ENCODE measurements at regions not wholly inside any gene's neighbourhood (a gene's known extent, or its start where the extent isn't known, plus 50 kb on each side); places are given as distances from the start of the nearest gene placed in this dataset.

GRCh38 chr18:24797981-24798380, 337.5 kb downstream of the HRH4 start:
- no peak for DNase-seq

GRCh38 chr18:24799176-24799575, 338.7 kb downstream of the HRH4 start:
- DNase-seq = no peak

GRCh38 chr18:24799720-24800119, 339.3 kb downstream of the HRH4 start:
- no peak for DNase-seq

- no peak for DNase-seq
These were observed 340.6 kb downstream of the HRH4 start for GRCh38 chr18:24801001-24801400.

GRCh38 chr18:24802456-24802855, 342.0 kb downstream of the HRH4 start:
- DNase-seq = no peak

- no peak for DNase-seq
These were observed 344.7 kb downstream of the HRH4 start for GRCh38 chr18:24805156-24805555.

GRCh38 chr18:24809173-24809950, 348.9 kb downstream of the HRH4 start:
- no peak for DNase-seq

GRCh38 chr18:24810561-24811305, 350.3 kb downstream of the HRH4 start:
- DNase-seq = no peak

GRCh38 chr18:24811950-24812681, 351.7 kb downstream of the HRH4 start:
- no peak for DNase-seq

GRCh38 chr18:24814521-24814920, 354.1 kb downstream of the HRH4 start:
- no peak for DNase-seq

- DNase-seq = no peak
These were observed 356.7 kb downstream of the HRH4 start for GRCh38 chr18:24817150-24817549.

- DNase-seq = no peak
These were observed 357.3 kb downstream of the HRH4 start for GRCh38 chr18:24817587-24818371.

GRCh38 chr18:24818441-24818840, 358.0 kb downstream of the HRH4 start:
- no peak for DNase-seq

- no peak for DNase-seq
These were observed 358.9 kb downstream of the HRH4 start for GRCh38 chr18:24819141-24819890.

GRCh38 chr18:24825397-24825796, 365.0 kb downstream of the HRH4 start:
- DNase-seq = no peak

GRCh38 chr18:24826605-24827004, 366.2 kb downstream of the HRH4 start:
- DNase-seq = no peak

GRCh38 chr18:24827501-24827900, 367.1 kb downstream of the HRH4 start:
- DNase-seq = no peak

GRCh38 chr18:24831081-24831480, 370.6 kb downstream of the HRH4 start:
- DNase-seq = no peak

GRCh38 chr18:24831871-24832665, 371.6 kb downstream of the HRH4 start:
- DNase-seq = no peak

- DNase-seq = no peak
These were observed 375.3 kb downstream of the HRH4 start for GRCh38 chr18:24835751-24836150.

GRCh38 chr18:24837066-24837465, 376.6 kb downstream of the HRH4 start:
- no peak for DNase-seq

All from SHP77 (cell line).